ENCODE measurements at regions not wholly inside any gene's neighbourhood (a gene's known extent, or its start where the extent isn't known, plus 50 kb on each side); places are given as distances from the start of the nearest gene placed in this dataset.
A peak's percentile ranks its signal among the peaks of the same experiment; 100 is the strongest.

DNA sequence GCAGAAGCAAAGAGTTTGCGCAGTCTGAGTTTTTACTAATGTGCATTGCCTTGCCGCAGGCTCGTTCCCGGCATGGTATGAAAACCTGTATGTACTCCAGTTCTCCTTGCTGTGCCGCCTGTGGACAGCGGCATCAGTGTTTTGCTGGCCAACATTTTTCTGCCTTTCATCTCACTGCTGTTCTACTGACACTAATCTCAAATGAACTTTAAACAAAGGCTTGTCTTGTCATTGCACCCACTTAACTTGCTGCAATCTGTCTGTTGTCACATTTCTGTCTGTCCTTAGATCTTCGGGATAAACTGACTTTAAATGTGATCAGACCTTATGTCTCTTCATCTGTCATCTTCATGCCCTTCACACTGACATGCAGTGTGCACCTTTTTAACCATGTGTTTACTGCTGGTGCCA is 71.7 kb upstream of the ZNRF2 start:
- no peak overlapping the region for H3K4me3 ChIP-seq (ENCODE audit: low read length in 2 of 2)
- H3K27ac ChIP-seq (ENCODE audit: low read length): no peak overlapping the region
- no peaks in the 10 kb centered on the region for H3K9me3 ChIP-seq (ENCODE audit: control insufficient read depth in 2 of 2, low read length in 2 of 2)
- H3K9ac ChIP-seq (ENCODE audit: low read length in 2 of 2): no peak overlapping the region
- no peaks in the 10 kb centered on the region for H3K36me3 ChIP-seq (ENCODE audit: control insufficient read depth in 2 of 2, insufficient read depth in 2 of 2, low read length in 2 of 2)
- no peaks in the 10 kb centered on the region for H3K27me3 ChIP-seq (ENCODE audit: control insufficient read depth in 1 of 2, insufficient read depth in 2 of 2, low read length in 2 of 2)
- peaks cover 5% of the 10 kb centered on the region for H3K4me1 ChIP-seq (ENCODE audit: control insufficient read depth, insufficient read depth, low read length)

- no peak overlapping the region for H3K9ac ChIP-seq (ENCODE audit: low read length in 2 of 2)
These were observed 70.8 kb upstream of the ZNRF2 start for GRCh38 chr7:30213637-30214036.

DNA sequence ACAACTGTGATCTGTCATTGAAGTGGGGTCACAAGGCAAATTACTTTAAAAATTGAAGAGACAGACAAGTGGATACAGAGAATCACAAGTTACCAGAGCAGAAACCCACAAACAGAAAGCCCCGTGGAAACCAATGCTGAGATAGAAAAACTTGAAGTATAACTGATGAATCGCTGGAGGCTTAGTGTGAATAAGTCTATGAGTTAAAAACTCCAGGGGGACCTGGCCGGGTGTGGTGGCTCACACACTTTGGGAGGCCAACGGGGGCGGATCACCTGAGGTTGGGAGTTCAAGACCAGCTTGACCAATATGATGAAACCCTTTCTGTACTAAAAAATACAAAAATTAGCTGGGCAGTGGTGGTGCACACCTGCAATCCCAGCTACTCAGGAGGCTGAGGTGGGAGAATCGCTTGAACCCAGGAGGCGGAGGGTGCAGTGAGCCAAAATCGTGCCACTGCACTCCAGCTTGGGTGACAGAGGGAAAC is 69.7 kb upstream of the ZNRF2 start:
- no peak overlapping the region for H3K4me3 ChIP-seq (ENCODE audit: low read length in 2 of 2)
- H3K27ac ChIP-seq (ENCODE audit: low read length): no peak overlapping the region
- no peaks in the 10 kb centered on the region for H3K36me3 ChIP-seq (ENCODE audit: control insufficient read depth in 2 of 2, insufficient read depth in 2 of 2, low read length in 2 of 2)
- no peaks in the 10 kb centered on the region for H3K9me3 ChIP-seq (ENCODE audit: control insufficient read depth in 2 of 2, low read length in 2 of 2)
- H3K4me1 ChIP-seq (ENCODE audit: control insufficient read depth, insufficient read depth, low read length): peaks cover 5% of the 10 kb centered on the region
- H3K9ac ChIP-seq (ENCODE audit: low read length in 2 of 2): no peak overlapping the region
- H3K27me3 ChIP-seq (ENCODE audit: control insufficient read depth in 1 of 2, insufficient read depth in 2 of 2, low read length in 2 of 2): no peaks in the 10 kb centered on the region

More at GRCh38 chr7:30213637-30214036, 70.8 kb upstream of the ZNRF2 start:
- Histone ChIP-seq H3K4me3 (ENCODE audit: low read length in 2 of 2) (no peak overlapping the region), H3K27me3 (ENCODE audit: control insufficient read depth in 1 of 2, insufficient read depth in 2 of 2, low read length in 2 of 2) (no peaks in the 10 kb centered on the region), H3K9me3 (ENCODE audit: control insufficient read depth in 2 of 2, low read length in 2 of 2) (no peaks in the 10 kb centered on the region), H3K36me3 (ENCODE audit: control insufficient read depth in 2 of 2, insufficient read depth in 2 of 2, low read length in 2 of 2) (no peaks in the 10 kb centered on the region), H3K27ac (ENCODE audit: low read length) (no peak overlapping the region), H3K4me1 (ENCODE audit: control insufficient read depth, insufficient read depth, low read length) (peaks cover 5% of the 10 kb centered on the region)

DNA sequence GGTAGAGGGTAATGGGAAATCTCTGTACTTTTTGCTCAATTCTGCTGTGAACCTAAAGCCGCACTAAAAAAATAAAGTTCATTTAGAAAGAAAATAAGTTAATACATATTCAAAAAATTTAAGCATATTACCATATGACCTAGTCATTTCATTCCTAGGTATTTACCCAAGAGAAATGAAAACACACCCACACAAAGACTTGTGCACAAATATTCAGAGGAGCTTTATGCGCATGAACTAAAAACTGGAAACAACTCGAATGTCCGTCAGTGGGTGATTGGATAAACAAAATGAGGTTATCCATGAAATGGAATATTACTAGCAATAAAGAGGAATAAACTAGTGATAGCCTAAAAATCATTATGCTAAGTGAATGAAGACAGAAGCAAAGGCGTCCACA is 62.6 kb upstream of the ZNRF2 start:
- Histone ChIP-seq H3K9me3 (ENCODE audit: control insufficient read depth in 2 of 2, low read length in 2 of 2) (peaks cover 3 to 4% of the 10 kb centered on the region in 2 donors), H3K4me3 (ENCODE audit: low read length in 2 of 2) (no peak overlapping the region), H3K27me3 (ENCODE audit: control insufficient read depth in 1 of 2, insufficient read depth in 2 of 2, low read length in 2 of 2) (no peaks in the 10 kb centered on the region), H3K9ac (ENCODE audit: low read length in 2 of 2) (no peak overlapping the region), H3K36me3 (ENCODE audit: control insufficient read depth in 2 of 2, insufficient read depth in 2 of 2, low read length in 2 of 2) (no peaks in the 10 kb centered on the region), H3K4me1 (ENCODE audit: control insufficient read depth, insufficient read depth, low read length) (peaks cover 12% of the 10 kb centered on the region), H3K27ac (ENCODE audit: low read length) (no peak overlapping the region)

DNA sequence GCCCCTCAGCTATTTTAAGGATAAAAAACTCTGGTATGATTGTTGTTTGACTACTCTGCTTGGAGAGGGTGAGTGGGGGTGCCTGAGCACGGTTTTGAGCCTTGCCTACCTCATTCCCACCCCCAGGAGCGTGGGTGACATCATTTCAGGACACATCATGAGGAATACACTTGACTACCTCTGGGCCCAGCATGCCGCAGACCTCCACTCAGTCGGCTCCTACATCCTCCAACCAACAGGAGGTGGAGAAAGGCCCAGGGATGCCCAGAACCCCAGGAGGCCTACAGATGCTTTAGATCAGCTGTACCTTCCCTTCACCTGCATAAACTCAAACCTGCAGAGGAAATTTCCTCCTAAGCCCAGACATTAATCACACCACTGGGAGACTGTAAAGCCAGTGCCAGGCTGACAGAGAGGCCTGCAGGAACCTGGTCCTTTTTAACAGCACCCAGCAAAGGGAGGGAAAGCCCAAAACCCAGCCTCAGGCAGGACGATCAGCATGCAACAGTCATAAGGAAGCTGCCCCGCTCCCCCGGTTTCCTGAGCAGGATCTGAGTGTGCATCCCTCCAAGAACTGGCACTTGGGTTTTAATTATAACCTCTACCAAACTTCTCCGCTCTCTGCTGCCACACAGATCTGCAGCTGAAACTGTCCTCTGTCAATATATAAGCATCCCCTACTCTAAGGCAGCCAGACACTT is 61.7 kb upstream of the ZNRF2 start:
- H3K27ac ChIP-seq (ENCODE audit: low read length): no peak overlapping the region
- H3K36me3 ChIP-seq (ENCODE audit: control insufficient read depth in 2 of 2, insufficient read depth in 2 of 2, low read length in 2 of 2): no peaks in the 10 kb centered on the region
- H3K4me3 ChIP-seq (ENCODE audit: low read length in 2 of 2): no peak overlapping the region
- no peak overlapping the region for H3K9ac ChIP-seq (ENCODE audit: low read length in 2 of 2)
- no peaks in the 10 kb centered on the region for H3K27me3 ChIP-seq (ENCODE audit: control insufficient read depth in 1 of 2, insufficient read depth in 2 of 2, low read length in 2 of 2)
- peaks cover 3 to 4% of the 10 kb centered on the region in 2 donors for H3K9me3 ChIP-seq (ENCODE audit: control insufficient read depth in 2 of 2, low read length in 2 of 2)
- H3K4me1 ChIP-seq (ENCODE audit: control insufficient read depth, insufficient read depth, low read length): peaks cover 12% of the 10 kb centered on the region

DNA sequence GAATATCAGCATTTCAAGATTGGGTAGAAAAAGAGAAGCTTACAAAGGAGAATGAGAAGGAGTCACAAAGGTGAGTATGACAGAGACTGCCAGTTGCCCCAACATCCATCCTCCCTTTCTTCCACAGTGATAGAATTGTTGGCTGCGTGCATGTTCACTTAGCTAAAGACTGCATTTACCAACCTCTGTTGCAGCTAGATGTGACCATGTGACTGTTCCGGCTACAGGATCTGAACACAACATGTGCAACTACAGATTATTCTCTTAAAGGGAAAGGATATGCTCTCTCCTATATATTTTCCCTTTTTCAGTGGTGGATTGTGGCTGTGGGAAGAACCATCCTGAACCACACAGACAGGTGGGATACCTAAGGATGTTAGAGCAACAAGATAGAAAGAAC is 60.5 kb upstream of the ZNRF2 start:
- H3K9ac ChIP-seq (ENCODE audit: low read length in 2 of 2): no peak overlapping the region
- no peaks in the 10 kb centered on the region for H3K27me3 ChIP-seq (ENCODE audit: control insufficient read depth in 1 of 2, insufficient read depth in 2 of 2, low read length in 2 of 2)
- no peak overlapping the region for H3K27ac ChIP-seq (ENCODE audit: low read length)
- no peak overlapping the region for H3K4me3 ChIP-seq (ENCODE audit: low read length in 2 of 2)
- no peaks in the 10 kb centered on the region for H3K36me3 ChIP-seq (ENCODE audit: control insufficient read depth in 2 of 2, insufficient read depth in 2 of 2, low read length in 2 of 2)
- peaks cover 12% of the 10 kb centered on the region for H3K4me1 ChIP-seq (ENCODE audit: control insufficient read depth, insufficient read depth, low read length)
- peaks cover 3 to 4% of the 10 kb centered on the region in 2 donors for H3K9me3 ChIP-seq (ENCODE audit: control insufficient read depth in 2 of 2, low read length in 2 of 2)

- H3K9me3 ChIP-seq (ENCODE audit: control insufficient read depth in 2 of 2, low read length in 2 of 2): peaks cover 3 to 4% of the 10 kb centered on the region in 2 donors
- H3K4me3 ChIP-seq (ENCODE audit: low read length in 2 of 2): no peak overlapping the region
- H3K9ac ChIP-seq (ENCODE audit: low read length in 2 of 2): no peak overlapping the region
- H3K4me1 ChIP-seq (ENCODE audit: control insufficient read depth, insufficient read depth, low read length): peaks cover 12% of the 10 kb centered on the region
- H3K27ac ChIP-seq (ENCODE audit: low read length): no peak overlapping the region
- no peaks in the 10 kb centered on the region for H3K36me3 ChIP-seq (ENCODE audit: control insufficient read depth in 2 of 2, insufficient read depth in 2 of 2, low read length in 2 of 2)
- H3K27me3 ChIP-seq (ENCODE audit: control insufficient read depth in 1 of 2, insufficient read depth in 2 of 2, low read length in 2 of 2): no peaks in the 10 kb centered on the region
These were observed 59.8 kb upstream of the ZNRF2 start for GRCh38 chr7:30224511-30225062.

DNA sequence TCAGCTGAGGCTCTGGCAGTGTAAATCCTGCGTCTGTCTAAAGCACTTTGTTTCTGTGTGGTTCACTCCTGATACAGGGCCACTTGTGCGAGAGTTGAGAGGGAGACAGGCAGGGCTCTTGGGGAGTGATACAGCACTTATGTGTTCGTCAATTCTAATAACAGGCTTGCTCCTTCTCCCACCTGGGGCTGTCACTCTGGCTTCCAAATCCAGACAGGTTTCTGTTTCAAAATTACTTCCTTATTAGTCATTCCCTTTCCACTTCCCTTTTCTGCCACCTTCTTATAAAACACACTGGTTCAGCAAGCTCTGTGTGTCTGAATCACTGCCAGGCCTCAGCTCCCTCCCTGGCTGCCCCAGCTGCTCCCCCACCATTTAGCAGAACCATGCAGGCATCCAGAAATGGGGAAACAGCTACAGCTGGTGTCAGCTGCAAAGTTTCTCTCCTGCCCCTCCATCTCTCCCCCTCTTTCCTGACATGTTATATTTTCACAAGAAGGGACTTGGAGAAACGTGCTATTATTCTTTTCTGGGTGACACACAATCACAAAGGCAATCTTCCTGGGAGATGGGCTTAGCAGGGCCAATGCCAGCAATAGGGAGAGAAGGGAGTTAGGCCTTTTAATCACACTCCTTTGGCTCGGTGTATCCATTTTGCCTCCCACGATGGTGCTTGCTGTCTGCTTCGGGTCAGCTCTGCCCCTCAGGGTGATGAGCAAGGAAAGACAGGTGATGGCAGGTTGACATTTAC is 58.4 kb upstream of the ZNRF2 start:
- Histone ChIP-seq H3K4me1 (ENCODE audit: control insufficient read depth, insufficient read depth, low read length) (peaks cover 12% of the 10 kb centered on the region), H3K9ac (ENCODE audit: low read length in 2 of 2) (peak overlapping the region; percentile 26 to 64), H3K9me3 (ENCODE audit: control insufficient read depth in 2 of 2, low read length in 2 of 2) (peaks cover 3 to 4% of the 10 kb centered on the region in 2 donors), H3K27ac (ENCODE audit: low read length) (peak overlapping the region; percentile 80), H3K27me3 (ENCODE audit: control insufficient read depth in 1 of 2, insufficient read depth in 2 of 2, low read length in 2 of 2) (no peaks in the 10 kb centered on the region), H3K36me3 (ENCODE audit: control insufficient read depth in 2 of 2, insufficient read depth in 2 of 2, low read length in 2 of 2) (no peaks in the 10 kb centered on the region), H3K4me3 (ENCODE audit: low read length in 2 of 2) (peak overlapping the region in 1 of 2 donors; percentile 28)

- peak overlapping the region; percentile 80 for H3K27ac ChIP-seq (ENCODE audit: low read length)
- H3K9ac ChIP-seq (ENCODE audit: low read length in 2 of 2): peak overlapping the region; percentile 21 to 26
- no peaks in the 10 kb centered on the region for H3K27me3 ChIP-seq (ENCODE audit: control insufficient read depth in 1 of 2, insufficient read depth in 2 of 2, low read length in 2 of 2)
- H3K4me3 ChIP-seq (ENCODE audit: low read length in 2 of 2): no peak overlapping the region
- H3K36me3 ChIP-seq (ENCODE audit: control insufficient read depth in 2 of 2, insufficient read depth in 2 of 2, low read length in 2 of 2): no peaks in the 10 kb centered on the region
- H3K9me3 ChIP-seq (ENCODE audit: control insufficient read depth in 2 of 2, low read length in 2 of 2): peaks cover 3 to 4% of the 10 kb centered on the region in 2 donors
- H3K4me1 ChIP-seq (ENCODE audit: control insufficient read depth, insufficient read depth, low read length): peaks cover 12% of the 10 kb centered on the region
These were observed 57.7 kb upstream of the ZNRF2 start for GRCh38 chr7:30226614-30227268.

GRCh38 chr7:30231271-30231670 is 53.1 kb upstream of the ZNRF2 start:
- H3K9ac ChIP-seq (ENCODE audit: low read length in 2 of 2): no peak overlapping the region
- H3K27me3 ChIP-seq (ENCODE audit: control insufficient read depth in 1 of 2, insufficient read depth in 2 of 2, low read length in 2 of 2): no peaks in the 10 kb centered on the region
- no peak overlapping the region for H3K4me3 ChIP-seq (ENCODE audit: low read length in 2 of 2)
- no peak overlapping the region for H3K27ac ChIP-seq (ENCODE audit: low read length)
- no peaks in the 10 kb centered on the region for H3K36me3 ChIP-seq (ENCODE audit: control insufficient read depth in 2 of 2, insufficient read depth in 2 of 2, low read length in 2 of 2)
- H3K4me1 ChIP-seq (ENCODE audit: control insufficient read depth, insufficient read depth, low read length): peaks cover 3% of the 10 kb centered on the region
- no peaks in the 10 kb centered on the region for H3K9me3 ChIP-seq (ENCODE audit: control insufficient read depth in 2 of 2, low read length in 2 of 2)

Measured in stomach smooth muscle (tissue), 2 donors.